ENCODE measurements at regions not wholly inside any gene's neighbourhood (a gene's known extent, or its start where the extent isn't known, plus 50 kb on each side); places are given as distances from the start of the nearest gene placed in this dataset.

- TF ChIP-seq CTCF (IDR thresholded peaks at IDR 0.05) (no peak), POLR2A (IDR thresholded peaks at IDR 0.05) (no peak)
These were observed 375.8 kb downstream of the REEP3 start for GRCh38 chr10:63896992-63897391.

Data from Peyer's patch (tissue), 4 donors.